ENCODE measurements at regions not wholly inside any gene's neighbourhood (a gene's known extent, or its start where the extent isn't known, plus 50 kb on each side); places are given as distances from the start of the nearest gene placed in this dataset.

DNA sequence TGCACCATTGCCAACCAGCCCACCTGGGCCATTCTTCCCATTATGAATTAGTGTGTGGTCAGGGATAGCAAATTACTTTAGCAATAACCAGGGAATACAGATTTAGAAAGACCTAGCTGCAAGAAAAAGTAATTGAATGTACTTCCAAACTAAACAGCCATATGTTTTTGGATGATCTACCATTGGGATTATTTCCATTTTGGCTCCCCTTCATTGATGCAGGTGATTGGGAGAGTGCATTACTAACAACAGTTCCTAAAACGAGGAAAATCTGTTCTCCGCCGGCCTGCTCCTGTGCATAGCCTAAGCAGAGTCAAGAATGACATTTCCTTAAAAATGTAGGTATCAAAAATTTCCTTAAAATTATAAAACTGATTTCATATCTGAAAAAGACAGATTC is 58.5 kb downstream of the MAIP1 start:
- TF ChIP-seq, protein P1, sequence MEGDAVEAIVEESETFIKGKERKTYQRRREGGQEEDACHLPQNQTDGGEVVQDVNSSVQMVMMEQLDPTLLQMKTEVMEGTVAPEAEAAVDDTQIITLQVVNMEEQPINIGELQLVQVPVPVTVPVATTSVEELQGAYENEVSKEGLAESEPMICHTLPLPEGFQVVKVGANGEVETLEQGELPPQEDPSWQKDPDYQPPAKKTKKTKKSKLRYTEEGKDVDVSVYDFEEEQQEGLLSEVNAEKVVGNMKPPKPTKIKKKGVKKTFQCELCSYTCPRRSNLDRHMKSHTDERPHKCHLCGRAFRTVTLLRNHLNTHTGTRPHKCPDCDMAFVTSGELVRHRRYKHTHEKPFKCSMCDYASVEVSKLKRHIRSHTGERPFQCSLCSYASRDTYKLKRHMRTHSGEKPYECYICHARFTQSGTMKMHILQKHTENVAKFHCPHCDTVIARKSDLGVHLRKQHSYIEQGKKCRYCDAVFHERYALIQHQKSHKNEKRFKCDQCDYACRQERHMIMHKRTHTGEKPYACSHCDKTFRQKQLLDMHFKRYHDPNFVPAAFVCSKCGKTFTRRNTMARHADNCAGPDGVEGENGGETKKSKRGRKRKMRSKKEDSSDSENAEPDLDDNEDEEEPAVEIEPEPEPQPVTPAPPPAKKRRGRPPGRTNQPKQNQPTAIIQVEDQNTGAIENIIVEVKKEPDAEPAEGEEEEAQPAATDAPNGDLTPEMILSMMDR (IDR thresholded peaks at IDR 0.05), result no peak
- intact Hi-C loops (cut with DNase I, micrococcal nuclease), result no loop called here
- DNase-seq (no peak), ATAC-seq (no peak)
- Histone ChIP-seq H3K4me1 (ENCODE audit: low read depth) (no peaks in the 10 kb centered on the region), H3K9me3 (no peaks in the 10 kb centered on the region), H3K4me3 (no peak overlapping the region), H3K36me3 (ENCODE audit: low read depth) (no peaks in the 10 kb centered on the region)

DNA sequence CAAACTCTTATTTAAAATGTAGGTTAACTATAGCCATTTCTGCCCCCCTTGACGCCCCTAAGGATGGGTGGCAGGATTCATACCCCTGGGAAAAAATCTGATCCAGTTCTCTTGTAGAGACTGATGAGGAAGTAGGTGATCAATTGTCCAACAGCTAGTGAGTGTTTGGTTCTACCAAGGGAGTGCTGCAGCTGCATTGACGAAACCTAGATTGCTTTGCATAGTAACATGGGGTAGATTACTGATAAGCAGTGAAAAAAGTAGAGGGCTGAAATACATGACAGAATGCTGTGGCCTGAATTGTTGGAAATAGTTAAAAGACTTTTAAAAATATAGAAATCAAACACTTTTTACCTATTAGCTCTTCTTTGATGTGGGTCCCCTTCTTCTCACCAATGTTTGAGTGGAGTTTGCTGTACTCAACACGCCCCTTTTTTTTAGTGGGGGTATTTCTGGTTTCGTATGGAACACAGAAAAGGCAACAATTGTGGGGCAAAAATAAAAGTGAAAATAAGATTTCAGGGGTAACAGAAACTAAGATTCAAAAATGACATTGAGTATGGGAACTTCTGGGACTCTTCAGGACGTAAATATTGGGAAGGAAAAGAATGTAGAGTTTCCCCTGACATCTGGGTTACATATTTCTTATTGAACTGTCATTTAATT is 66.2 kb downstream of the MAIP1 start:
- ATAC-seq (no peak), DNase-seq (no peak)
- Histone ChIP-seq H3K36me3 (ENCODE audit: low read depth) (no peaks in the 10 kb centered on the region), H3K4me1 (ENCODE audit: low read depth) (no peaks in the 10 kb centered on the region), H3K9me3 (no peaks in the 10 kb centered on the region), H3K4me3 (no peak overlapping the region)
- TF ChIP-seq, protein P1 (IDR thresholded peaks at IDR 0.05), result no peak
- intact Hi-C loops (cut with DNase I, micrococcal nuclease), result no loop called here

DNA sequence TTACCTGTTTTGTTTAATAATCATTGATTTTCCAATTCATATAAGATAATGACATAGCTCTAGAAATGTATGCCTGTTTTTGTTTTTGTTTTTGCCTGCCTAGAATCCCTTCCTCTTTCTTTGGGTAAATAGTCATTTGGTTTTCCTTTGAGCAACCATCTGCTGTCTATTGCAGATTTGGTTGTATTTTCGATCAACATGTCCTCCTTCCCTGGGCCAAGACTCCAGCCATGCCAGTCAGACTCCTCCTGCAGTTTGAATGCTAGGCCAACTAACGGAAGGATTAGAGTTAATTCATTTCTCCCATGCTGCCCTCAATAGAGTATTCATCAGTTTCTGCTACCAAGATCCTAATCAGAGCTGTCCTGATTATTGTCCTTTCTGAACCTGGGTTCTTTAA is 67.1 kb downstream of the MAIP1 start:
- no peaks in the 10 kb centered on the region for H3K9me3 ChIP-seq
- no peaks in the 10 kb centered on the region for H3K4me1 ChIP-seq (ENCODE audit: low read depth)
- intact Hi-C loops (cut with DNase I, micrococcal nuclease), result no loop called here
- no peak for ATAC-seq
- H3K36me3 ChIP-seq (ENCODE audit: low read depth), result no peaks in the 10 kb centered on the region
- TF ChIP-seq, protein P1 (IDR thresholded peaks at IDR 0.05), result no peak
- no peak for DNase-seq
- no peak overlapping the region for H3K4me3 ChIP-seq

DNA sequence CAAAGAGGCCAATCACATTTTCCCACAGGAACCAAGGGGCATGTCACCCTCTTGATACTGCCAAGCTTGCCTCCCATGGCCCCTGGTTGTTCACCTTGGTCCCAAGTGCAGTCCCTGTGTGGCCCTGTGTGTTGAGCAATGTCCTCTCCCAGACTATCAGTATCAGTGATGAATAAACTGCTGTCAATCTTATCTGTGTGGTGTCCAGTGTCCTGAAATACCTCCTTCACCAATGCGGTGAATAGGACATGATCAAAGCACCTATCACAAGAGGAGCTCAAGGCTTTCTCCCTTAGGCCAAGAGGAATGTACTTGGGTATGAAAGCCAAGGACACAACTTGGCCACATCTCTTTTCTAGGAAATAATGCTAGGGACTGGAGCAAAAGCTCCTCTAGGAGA is 68.2 kb downstream of the MAIP1 start:
- H3K9me3 ChIP-seq, result no peaks in the 10 kb centered on the region
- intact Hi-C loops (cut with DNase I, micrococcal nuclease), result no loop called here
- no peaks in the 10 kb centered on the region for H3K4me1 ChIP-seq (ENCODE audit: low read depth)
- TF ChIP-seq, protein P1 (IDR thresholded peaks at IDR 0.05), result no peak
- H3K36me3 ChIP-seq (ENCODE audit: low read depth), result no peaks in the 10 kb centered on the region
- no peak for ATAC-seq
- DNase-seq, result no peak
- H3K4me3 ChIP-seq, result no peak overlapping the region

DNA sequence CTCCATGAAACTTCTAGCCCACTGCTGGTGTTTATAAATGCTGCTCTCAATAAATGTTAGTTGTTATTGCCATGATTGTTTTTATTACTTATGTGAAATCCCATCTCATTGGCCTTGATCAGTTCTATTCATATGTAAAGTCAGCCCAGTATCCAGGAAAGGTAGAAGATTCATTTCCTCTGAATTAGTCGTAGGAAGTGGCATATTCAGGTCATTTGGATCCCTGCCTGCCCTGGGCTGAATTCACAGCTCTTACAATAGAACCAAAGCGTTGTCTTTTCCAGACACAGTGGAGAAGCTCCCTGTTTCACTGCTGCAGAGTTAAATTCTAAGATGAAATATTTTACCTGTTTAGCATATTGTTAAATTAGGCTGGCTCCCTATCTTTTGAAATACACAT is 70.3 kb downstream of the MAIP1 start:
- DNase-seq (no peak), ATAC-seq (no peak)
- TF ChIP-seq, protein P1 (IDR thresholded peaks at IDR 0.05), result no peak
- intact Hi-C loops (cut with DNase I, micrococcal nuclease), result no loop called here
- no peaks in the 10 kb centered on the region for H3K36me3 ChIP-seq (ENCODE audit: low read depth)
- no peaks in the 10 kb centered on the region for H3K4me1 ChIP-seq (ENCODE audit: low read depth)
- no peak overlapping the region for H3K4me3 ChIP-seq
- H3K9me3 ChIP-seq, result no peaks in the 10 kb centered on the region
